ENCODE measurements at regions not wholly inside any gene's neighbourhood (a gene's known extent, or its start where the extent isn't known, plus 50 kb on each side); places are given as distances from the start of the nearest gene placed in this dataset.

GRCh38 chr7:106166651-106167342, 54.7 kb upstream of the SYPL1 start:
- Histone ChIP-seq H3K4me2 (no peak overlapping the region), H3K9ac (no peak overlapping the region), H3K36me3 (no peaks in the 10 kb centered on the region), H4K20me1 (no peaks in the 10 kb centered on the region), H3K9me3 (peaks cover 13% of the 10 kb centered on the region), H3K27ac (no peak overlapping the region), H3K4me1 (peaks cover 5% of the 10 kb centered on the region; the same call in 1 of the 2 replicates), H3K27me3 (no peaks in the 10 kb centered on the region), H3K4me3 (no peak overlapping the region)
- no peak for TF ChIP-seq Cebpa-rat (IDR thresholded peaks at IDR 0.05)

- H3K27me3 ChIP-seq: no peaks in the 10 kb centered on the region
- H3K9ac ChIP-seq: no peak overlapping the region
- no peak overlapping the region for H3K4me3 ChIP-seq
- H3K4me2 ChIP-seq: no peak overlapping the region
- peaks cover 5% of the 10 kb centered on the region; the same call in 1 of the 2 replicates for H3K4me1 ChIP-seq
- H3K9me3 ChIP-seq: peaks cover 13% of the 10 kb centered on the region
- H4K20me1 ChIP-seq: no peaks in the 10 kb centered on the region
- TF ChIP-seq Cebpa-rat (IDR thresholded peaks at IDR 0.05): no peak
- H3K36me3 ChIP-seq: no peaks in the 10 kb centered on the region
- no peak overlapping the region for H3K27ac ChIP-seq
Observed at GRCh38 chr7:106165337-106165736, 53.2 kb upstream of the SYPL1 start.

GRCh38 chr7:106163257-106163656, 51.1 kb upstream of the SYPL1 start:
- Histone ChIP-seq H3K36me3 (no peaks in the 10 kb centered on the region), H4K20me1 (no peaks in the 10 kb centered on the region), H3K27ac (no peak overlapping the region), H3K4me3 (no peak overlapping the region), H3K9me3 (peaks cover 16% of the 10 kb centered on the region), H3K9ac (no peak overlapping the region), H3K4me2 (no peak overlapping the region), H3K4me1 (peaks cover 5% of the 10 kb centered on the region; the same call in 1 of the 2 replicates), H3K27me3 (no peaks in the 10 kb centered on the region)
- no peak for TF ChIP-seq Cebpa-rat (IDR thresholded peaks at IDR 0.05)
